ENCODE measurements at regions not wholly inside any gene's neighbourhood (a gene's known extent, or its start where the extent isn't known, plus 50 kb on each side); places are given as distances from the start of the nearest gene placed in this dataset.

- no peaks in the 10 kb centered on the region for H3K36me3 Mint-ChIP-seq (ENCODE audit: insufficient read depth, unreplicated experiment)
- H3K9me3 Mint-ChIP-seq (ENCODE audit: low read depth, unreplicated experiment), result peaks cover 2% of the 10 kb centered on the region
- CTCF ChIA-PET, result interaction anchor here (1.1 kb wide), 1 partner anchor 19 kb away, joined by 5 read pairs; no protein-coding TSS in a partner anchor
- BruUV-seq (replicated peaks), result no TSS peak
- no peaks in the 10 kb centered on the region for H3K4me1 Mint-ChIP-seq (ENCODE audit: low read depth, unreplicated experiment)
- H3K4me3 Mint-ChIP-seq (ENCODE audit: low read depth, unreplicated experiment), result no peak overlapping the region
- no peak for TF ChIP-seq CTCF (IDR thresholded peaks at IDR 0.05; ENCODE audit: unreplicated experiment)
- H3K27me3 Mint-ChIP-seq (ENCODE audit: unreplicated experiment), result peaks cover 18% of the 10 kb centered on the region
- no peak overlapping the region for H3K27ac Mint-ChIP-seq (ENCODE audit: unreplicated experiment)
- DNase-seq, result no peak
- intact Hi-C loops (cut with micrococcal nuclease; ENCODE audit: unreplicated experiment), result loop anchor here (5.0 kb wide), 1 partner anchor 46 kb away; no protein-coding TSS in a partner anchor
Measured at GRCh38 chr6:56311533-56312448, 64.4 kb upstream of the COL21A1 start.

- TF ChIP-seq CTCF (IDR thresholded peaks at IDR 0.05; ENCODE audit: unreplicated experiment), result no peak
- no TSS peak for BruUV-seq (replicated peaks)
- CTCF ChIA-PET, result no interaction called here
- H3K4me3 Mint-ChIP-seq (ENCODE audit: low read depth, unreplicated experiment), result no peak overlapping the region
- no peaks in the 10 kb centered on the region for H3K36me3 Mint-ChIP-seq (ENCODE audit: insufficient read depth, unreplicated experiment)
- H3K9me3 Mint-ChIP-seq (ENCODE audit: low read depth, unreplicated experiment), result peaks cover 5% of the 10 kb centered on the region
- no peak overlapping the region for H3K27ac Mint-ChIP-seq (ENCODE audit: unreplicated experiment)
- intact Hi-C loops (cut with micrococcal nuclease; ENCODE audit: unreplicated experiment), result loop anchor here (5.0 kb wide), 1 partner anchor 46 kb away; no protein-coding TSS in a partner anchor
- H3K4me1 Mint-ChIP-seq (ENCODE audit: low read depth, unreplicated experiment), result no peaks in the 10 kb centered on the region
- H3K27me3 Mint-ChIP-seq (ENCODE audit: unreplicated experiment), result peaks cover 25% of the 10 kb centered on the region
- DNase-seq, result no peak
Measured at GRCh38 chr6:56311061-56311460, 63.7 kb upstream of the COL21A1 start.

GRCh38 chr6:56310241-56310640 lies 62.9 kb upstream of the COL21A1 start:
- Mint-ChIP-seq H3K27me3 (ENCODE audit: unreplicated experiment) (peaks cover 29% of the 10 kb centered on the region), H3K36me3 (ENCODE audit: insufficient read depth, unreplicated experiment) (no peaks in the 10 kb centered on the region), H3K9me3 (ENCODE audit: low read depth, unreplicated experiment) (peaks cover 5% of the 10 kb centered on the region), H3K4me3 (ENCODE audit: low read depth, unreplicated experiment) (no peak overlapping the region), H3K4me1 (ENCODE audit: low read depth, unreplicated experiment) (no peaks in the 10 kb centered on the region), H3K27ac (ENCODE audit: unreplicated experiment) (no peak overlapping the region)
- BruUV-seq (replicated peaks), result no TSS peak
- no peak for TF ChIP-seq CTCF (IDR thresholded peaks at IDR 0.05; ENCODE audit: unreplicated experiment)
- CTCF ChIA-PET, result no interaction called here
- no peak for DNase-seq
- intact Hi-C loops (cut with micrococcal nuclease; ENCODE audit: unreplicated experiment), result loop anchor here (5.0 kb wide), 1 partner anchor 47 kb away; no protein-coding TSS in a partner anchor

- no TSS peak for BruUV-seq (replicated peaks)
- Mint-ChIP-seq H3K36me3 (ENCODE audit: insufficient read depth, unreplicated experiment) (no peaks in the 10 kb centered on the region), H3K27me3 (ENCODE audit: unreplicated experiment) (no peaks in the 10 kb centered on the region), H3K4me3 (ENCODE audit: low read depth, unreplicated experiment) (no peak overlapping the region), H3K4me1 (ENCODE audit: low read depth, unreplicated experiment) (peaks cover 20% of the 10 kb centered on the region), H3K27ac (ENCODE audit: unreplicated experiment) (no peak overlapping the region), H3K9me3 (ENCODE audit: low read depth, unreplicated experiment) (peaks cover 6% of the 10 kb centered on the region)
- CTCF ChIA-PET, result interaction anchor here (0.6 kb wide), 1 partner anchor 550 kb away, joined by 5 read pairs; no protein-coding TSS in a partner anchor
- intact Hi-C loops (cut with micrococcal nuclease; ENCODE audit: unreplicated experiment), result loop anchor here (5.0 to 10.0 kb wide), 2 partner anchors 248 to 855 kb away; no protein-coding TSS in a partner anchor
- no peak for DNase-seq
- TF ChIP-seq CTCF (IDR thresholded peaks at IDR 0.05; ENCODE audit: unreplicated experiment), result no peak
Measured at GRCh38 chr6:56299916-56300315, 52.5 kb upstream of the COL21A1 start.

All from Calu3 (cell line).